Stimulated activated CD8-positive, alpha-beta memory T cell treated with anti-CD3 and anti-CD28 coated beads, Interleukin-2, amount 100 ng/mL, for 1 hour (primary cell): ENCODE measurements at regions not wholly inside any gene's neighbourhood (a gene's known extent, or its start where the extent isn't known, plus 50 kb on each side); places are given as distances from the start of the nearest gene placed in this dataset.

Source experiments
- DNase-seq, 2 donors: peaks; one replicate each; pipeline ENCODE4 v3.0.0-alpha.2; 2020; ENCODE audit warnings: low read depth in 2 of 2

DNA sequence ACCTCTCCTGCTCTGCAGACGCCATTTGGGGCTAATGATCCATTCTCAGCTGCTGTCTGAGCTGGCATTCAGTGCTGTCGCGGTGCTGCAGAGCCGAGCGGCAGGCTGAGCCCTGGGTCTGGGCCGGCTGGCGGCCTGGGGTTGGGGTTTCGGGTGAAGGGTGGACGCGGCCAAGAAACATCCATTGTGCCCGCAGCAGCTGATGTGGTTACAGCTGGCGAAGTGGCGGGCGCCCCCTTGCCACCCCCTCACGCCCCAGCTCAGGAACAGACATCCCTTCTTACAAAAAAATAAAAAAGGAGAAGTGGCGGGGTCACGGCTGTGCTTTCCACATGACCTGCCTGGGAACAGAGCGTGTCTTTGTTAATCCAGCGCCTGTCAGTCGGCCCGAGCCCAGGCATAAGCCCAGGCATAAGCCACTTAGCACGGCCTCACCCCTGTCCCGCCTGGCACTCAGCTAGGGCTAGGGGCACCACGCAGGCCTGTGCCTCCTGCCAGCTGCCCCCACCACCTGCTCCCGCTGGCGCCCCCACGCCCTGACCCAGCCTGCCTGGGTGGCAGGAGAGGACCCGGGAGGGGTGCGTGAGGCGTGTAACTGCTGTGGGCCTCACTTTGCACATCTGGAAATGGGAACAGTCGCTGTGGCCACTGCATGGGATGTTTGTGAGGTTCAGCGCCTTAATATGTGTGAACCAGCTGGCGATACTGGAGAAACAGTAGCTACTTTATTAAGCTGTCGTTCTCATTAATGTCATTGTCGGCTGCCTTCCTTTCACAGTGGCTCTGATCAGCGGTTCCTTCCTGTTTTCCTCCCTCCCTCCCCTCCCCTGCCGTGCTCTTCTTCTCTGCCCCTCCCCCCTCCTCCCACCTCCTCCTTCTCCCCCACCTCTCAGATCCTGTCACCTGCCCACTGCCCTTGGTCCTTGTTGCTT is 197.7 kb upstream of the CIBAR2 start:
- no peak for DNase-seq

DNA sequence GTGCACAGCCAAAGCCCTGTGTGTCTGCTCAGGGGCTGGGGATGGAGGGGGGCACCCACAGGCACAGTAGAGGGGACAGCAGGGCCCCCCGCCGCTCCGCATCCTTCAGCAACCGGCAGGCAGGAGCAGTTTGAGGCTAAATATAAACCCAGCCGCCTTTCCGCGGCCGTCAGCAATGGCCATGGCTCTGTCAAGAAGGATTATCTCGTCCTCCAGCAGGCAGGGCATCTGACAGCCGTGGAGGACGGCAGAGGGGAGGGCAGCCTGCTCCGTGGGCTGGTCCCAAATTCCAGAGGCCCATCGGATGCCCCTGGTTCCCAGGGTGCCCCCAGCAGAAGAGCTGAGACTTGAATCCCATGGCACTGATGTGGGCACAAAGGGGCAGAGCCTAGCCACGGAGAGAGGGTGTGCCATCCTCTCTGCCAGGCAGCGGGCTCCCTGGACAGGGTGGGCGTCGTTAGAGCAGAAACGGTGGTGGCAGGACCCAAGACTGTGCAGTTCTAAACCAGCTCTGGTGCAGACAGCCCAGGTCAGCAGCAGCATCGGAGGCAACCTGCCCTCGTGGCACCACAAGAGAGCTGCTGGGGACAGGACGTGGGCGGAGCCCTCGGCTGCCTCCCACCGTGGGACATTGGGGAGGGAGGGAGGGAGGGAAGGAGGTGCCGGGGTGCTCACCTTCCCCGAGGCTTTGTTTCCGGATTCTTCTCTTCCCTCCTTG is 198.8 kb upstream of the CIBAR2 start:
- DNase-seq = no peak

- no peak for DNase-seq
Measured at GRCh38 chr16:85311741-85312140, 199.5 kb upstream of the CIBAR2 start.

GRCh38 chr16:85312174-85312573 is 199.9 kb upstream of the CIBAR2 start:
- no peak for DNase-seq

DNA sequence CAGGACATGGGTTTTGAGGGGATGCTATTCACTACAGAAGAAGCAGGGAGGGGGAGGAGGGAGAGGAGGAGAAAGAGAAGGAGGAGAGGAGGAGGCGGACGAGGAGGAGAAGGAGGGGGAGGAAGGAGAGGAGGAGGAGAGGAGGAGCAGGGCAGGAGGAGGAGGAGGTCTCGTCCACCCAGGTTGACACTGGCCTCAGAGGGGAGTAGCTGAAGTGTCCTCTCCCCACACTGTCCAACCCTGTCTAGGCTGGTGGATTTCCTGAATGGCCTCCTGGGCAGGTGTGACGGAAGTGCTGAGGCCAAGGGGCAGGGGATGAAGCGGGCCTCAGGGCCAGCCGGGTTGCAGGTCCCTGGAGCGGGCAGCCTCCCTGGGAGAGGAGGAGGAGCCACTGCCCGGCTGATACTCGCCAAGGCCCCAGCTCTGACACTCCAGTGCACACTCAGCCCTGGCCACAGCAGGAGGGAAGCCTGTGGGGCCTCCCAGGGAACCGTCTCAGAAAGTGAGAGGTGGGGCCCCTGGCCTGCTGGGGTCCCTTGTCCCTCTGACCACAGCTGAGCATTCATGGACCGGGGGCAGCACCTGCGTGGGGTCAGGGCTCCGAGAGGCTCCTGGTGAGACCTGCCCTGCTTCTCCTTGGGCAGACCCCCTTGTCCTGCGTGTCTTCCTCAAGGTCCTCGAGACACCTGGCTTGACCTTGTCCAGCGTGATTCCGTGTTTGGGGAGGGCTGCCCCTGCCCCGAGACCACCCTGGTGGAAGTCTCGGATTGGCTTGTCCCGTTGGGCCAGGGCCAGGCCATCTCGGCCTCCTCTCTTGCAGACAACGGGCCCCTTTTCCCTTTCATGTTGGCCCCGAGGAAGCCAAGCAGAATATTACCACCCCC is 200.6 kb upstream of the CIBAR2 start:
- DNase-seq = no peak

GRCh38 chr16:85313526-85314301 is 201.4 kb upstream of the CIBAR2 start:
- no peak for DNase-seq

GRCh38 chr16:85314512-85314971 is 202.3 kb upstream of the CIBAR2 start:
- DNase-seq = no peak

DNA sequence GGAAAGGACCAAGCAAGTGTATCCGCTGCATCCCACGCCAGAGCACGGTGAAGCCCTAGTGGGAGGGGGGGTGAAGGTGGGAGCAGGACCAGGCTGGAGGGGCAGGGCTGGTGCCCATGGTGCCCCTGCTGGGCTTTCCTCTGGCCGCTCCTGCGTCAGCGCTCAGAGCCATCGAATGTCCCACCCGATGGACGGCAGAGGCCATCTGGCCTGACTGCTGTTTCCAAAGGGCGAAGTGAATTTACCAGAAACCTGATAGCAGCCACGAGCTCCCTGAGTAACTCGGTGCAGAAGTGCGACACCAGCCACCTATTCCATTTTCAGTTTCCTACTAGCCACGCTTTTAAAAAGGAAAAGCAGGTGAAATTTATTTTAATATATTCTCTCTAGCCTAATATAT is 203.6 kb upstream of the CIBAR2 start:
- DNase-seq = no peak

GRCh38 chr16:85316321-85316919 is 204.1 kb upstream of the CIBAR2 start:
- no peak for DNase-seq

DNA sequence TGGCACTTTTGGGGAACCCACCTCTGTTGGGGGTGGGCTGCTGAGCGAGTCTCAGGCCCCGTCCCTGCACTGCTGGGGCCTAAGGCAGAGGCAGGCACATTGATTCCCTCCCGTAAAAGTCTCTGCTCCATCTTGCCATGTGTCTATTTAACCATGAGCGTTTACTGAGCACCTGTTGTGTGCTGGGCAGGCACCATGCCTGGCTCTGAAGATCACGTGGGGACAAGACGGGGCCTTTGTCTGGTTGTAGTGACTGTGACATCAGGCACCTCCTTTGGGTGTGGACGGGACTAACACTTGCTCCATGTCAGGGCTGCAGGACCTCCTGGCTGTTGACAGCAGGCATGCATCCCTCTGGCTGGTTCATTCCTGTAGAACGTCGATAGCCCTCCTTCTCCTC is 204.7 kb upstream of the CIBAR2 start:
- DNase-seq = no peak

GRCh38 chr16:85317704-85318103 is 205.4 kb upstream of the CIBAR2 start:
- no peak for DNase-seq

DNA sequence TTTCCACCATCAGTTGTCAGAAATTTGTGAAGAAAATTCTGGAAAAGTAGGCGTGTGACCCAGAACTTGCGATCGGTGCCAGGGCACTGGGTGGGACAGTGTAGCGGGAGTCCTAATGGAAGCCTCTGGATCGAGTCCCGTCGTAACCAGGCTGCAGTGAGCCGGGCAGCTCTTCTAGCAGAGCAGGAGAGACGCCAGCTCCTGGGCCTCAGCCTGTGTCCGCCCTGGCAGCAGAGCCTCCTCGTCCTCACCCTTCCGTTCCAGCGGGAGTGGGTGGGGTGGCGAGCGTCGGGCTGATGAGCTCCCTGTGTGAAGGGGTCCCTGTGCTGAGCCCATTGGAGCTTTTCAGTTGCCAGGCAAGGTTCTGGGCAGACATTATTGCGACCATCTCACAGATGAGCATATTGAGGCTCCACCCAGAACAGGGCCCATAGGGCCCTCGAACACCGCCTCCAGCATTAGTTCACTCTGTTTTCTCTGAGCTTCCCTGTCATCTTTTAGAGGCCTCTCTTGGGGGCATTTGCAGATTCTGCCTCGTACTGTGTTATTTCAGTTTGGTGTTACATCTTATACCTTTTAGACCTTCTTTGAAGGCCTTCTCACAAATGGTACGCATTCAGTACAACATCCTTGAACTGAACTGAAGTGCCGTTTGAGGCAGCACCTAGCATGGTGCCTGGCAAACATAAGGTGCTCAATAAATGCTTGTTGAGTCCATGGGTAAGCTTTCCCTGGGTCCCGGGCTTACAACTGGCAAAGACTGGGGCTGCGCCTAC is 207.1 kb upstream of the CIBAR2 start:
- no peak for DNase-seq

- DNase-seq = no peak
Measured at GRCh38 chr16:85319984-85320440, 207.7 kb upstream of the CIBAR2 start.

DNA sequence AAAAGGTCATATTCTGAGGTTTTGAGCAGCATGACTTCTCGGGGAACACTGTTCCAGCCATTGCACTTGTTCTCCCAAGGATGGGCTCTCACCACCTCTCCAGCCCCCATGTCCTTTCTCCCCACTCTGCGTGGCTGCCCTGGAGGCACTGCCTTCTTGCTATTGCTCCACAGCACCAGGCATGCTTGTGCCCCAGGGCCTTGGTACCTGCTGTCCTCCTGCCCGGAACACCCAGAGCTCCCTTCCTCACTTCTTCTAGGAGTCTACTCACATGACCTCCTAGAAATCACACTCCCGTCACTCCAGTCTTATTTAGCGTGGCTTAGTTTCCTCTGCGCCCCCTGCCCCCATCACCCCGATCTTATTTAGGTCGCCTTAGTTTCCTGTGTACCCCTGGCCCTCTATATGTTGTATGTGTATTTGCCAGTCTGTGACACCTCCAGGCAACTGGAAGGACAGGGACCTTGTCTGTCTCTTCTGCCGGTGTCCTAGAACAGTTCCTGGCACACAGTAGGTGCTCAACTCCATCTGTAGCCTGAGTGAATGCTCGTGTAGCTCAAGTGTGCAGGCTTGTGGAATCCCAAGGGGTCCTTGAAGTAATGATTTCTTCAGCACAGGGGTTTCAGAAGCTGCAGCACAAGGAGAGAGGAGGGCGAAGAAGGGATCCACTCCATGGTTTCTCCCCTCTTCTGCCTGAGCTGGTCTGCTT is 208.6 kb upstream of the CIBAR2 start:
- no peak for DNase-seq

GRCh38 chr16:85321509-85322271 is 209.4 kb upstream of the CIBAR2 start:
- DNase-seq = no peak

DNA sequence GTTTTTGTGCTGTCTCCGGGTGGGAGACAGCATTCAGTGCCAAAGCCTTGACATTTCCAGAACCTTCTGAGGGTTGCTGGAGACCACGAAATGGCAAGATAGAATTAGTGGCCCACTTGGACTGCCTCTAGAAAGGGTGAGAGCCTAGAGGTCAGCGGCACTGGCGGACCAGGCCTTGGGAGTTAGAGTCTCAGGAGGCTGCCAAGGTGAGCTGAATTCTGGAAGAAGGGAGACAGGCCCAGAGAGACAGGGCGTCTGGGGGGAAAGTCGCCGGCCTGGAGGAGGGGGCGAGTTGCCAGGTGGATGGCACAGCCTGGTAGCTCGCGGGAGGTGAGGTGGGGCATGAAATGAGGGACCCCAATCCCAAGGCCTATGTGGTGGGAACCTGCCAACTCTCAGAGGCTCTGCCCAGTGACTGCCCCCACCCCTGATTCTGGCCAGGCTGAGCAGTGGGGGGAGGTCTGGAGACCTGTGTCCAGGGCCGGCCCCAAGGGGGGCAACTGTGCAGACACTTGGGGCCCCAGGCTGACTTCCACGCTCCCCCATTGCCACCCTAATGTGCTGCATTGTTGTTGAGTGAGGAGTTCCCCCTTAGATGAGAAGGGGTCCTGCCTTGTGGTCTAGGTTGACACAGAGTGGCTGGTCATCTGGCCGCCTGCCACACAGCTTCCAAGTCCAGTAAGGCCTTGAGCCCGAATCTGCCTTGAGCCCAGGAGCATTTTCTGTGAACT is 211.1 kb upstream of the CIBAR2 start:
- no peak for DNase-seq

GRCh38 chr16:85323961-85324253 is 211.6 kb upstream of the CIBAR2 start:
- no peak for DNase-seq

DNA sequence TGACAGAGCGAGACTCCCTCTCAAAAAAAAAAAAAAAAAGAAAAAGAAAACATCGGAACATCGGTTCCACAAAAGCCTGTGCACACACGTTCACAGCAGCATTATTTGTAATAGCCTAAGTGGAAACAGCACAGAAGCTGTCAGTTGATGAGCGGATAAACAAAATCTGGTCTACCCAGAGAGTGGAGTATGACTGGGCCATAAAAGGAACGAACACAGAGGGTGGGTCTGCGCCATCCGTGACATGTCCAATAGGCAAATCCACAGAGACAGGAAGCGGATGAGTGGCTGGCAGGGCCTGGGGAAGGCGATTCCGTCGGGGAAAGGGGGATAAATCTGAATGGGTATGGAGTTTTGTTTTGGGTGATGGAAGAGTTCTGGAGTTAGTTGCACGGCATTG is 212.2 kb upstream of the CIBAR2 start:
- DNase-seq = no peak
